NCI-H526 (cell line): ENCODE measurements at regions not wholly inside any gene's neighbourhood (a gene's known extent, or its start where the extent isn't known, plus 50 kb on each side); places are given as distances from the start of the nearest gene placed in this dataset.

ENCODE experiments used
- DNase-seq, 2 experiments: peaks; one replicate each; lab custom pipeline; 2025; lab: John Stamatoyannopoulos, UW

- DNase-seq = no peak
Observed at GRCh38 chr21:25329227-25329825, 278.0 kb downstream of the MRPL39 start.

- no peak for DNase-seq
Observed at GRCh38 chr21:25328736-25329135, 278.5 kb downstream of the MRPL39 start.

- DNase-seq = no peak
Observed at GRCh38 chr21:25326181-25326580, 281.1 kb downstream of the MRPL39 start.

- DNase-seq = no peak
Observed at GRCh38 chr21:25324666-25325065, 282.6 kb downstream of the MRPL39 start.

GRCh38 chr21:25323356-25323949 lies 283.8 kb downstream of the MRPL39 start:
- DNase-seq = no peak

- DNase-seq = no peak
Observed at GRCh38 chr21:25314247-25314646, 293.0 kb downstream of the MRPL39 start.

GRCh38 chr21:25313829-25314228 lies 293.5 kb downstream of the MRPL39 start:
- DNase-seq = peak in 1 of 2 experiments; percentile 6

- no peak for DNase-seq
Observed at GRCh38 chr21:25307489-25307888, 299.8 kb downstream of the MRPL39 start.

- DNase-seq = no peak
Observed at GRCh38 chr21:25304611-25305010, 302.7 kb downstream of the MRPL39 start.

- no peak for DNase-seq
Observed at GRCh38 chr21:25300632-25301031, 306.6 kb downstream of the MRPL39 start.

- no peak for DNase-seq
Observed at GRCh38 chr21:25298512-25299491, 308.5 kb downstream of the MRPL39 start.

- no peak for DNase-seq
Observed at GRCh38 chr21:25297117-25297516, 310.2 kb downstream of the MRPL39 start.

- no peak for DNase-seq
Observed at GRCh38 chr21:25296252-25296651, 311.0 kb downstream of the MRPL39 start.

GRCh38 chr21:25292396-25292795 lies 314.9 kb downstream of the MRPL39 start:
- DNase-seq = no peak

- peak in 1 of 2 experiments; percentile 3 for DNase-seq
Observed at GRCh38 chr21:25283720-25284119, 323.6 kb downstream of the MRPL39 start.

GRCh38 chr21:25281134-25281533 lies 326.1 kb downstream of the MRPL39 start:
- no peak for DNase-seq

GRCh38 chr21:25280061-25280460 lies 327.2 kb downstream of the MRPL39 start:
- DNase-seq = no peak

- DNase-seq = no peak
Observed at GRCh38 chr21:25273959-25274358, 333.3 kb downstream of the MRPL39 start.

- DNase-seq = no peak
Observed at GRCh38 chr21:25254491-25255174, 352.6 kb downstream of the MRPL39 start.

- no peak for DNase-seq
Observed at GRCh38 chr21:25246546-25246945, 360.7 kb downstream of the MRPL39 start.

- DNase-seq = no peak
Observed at GRCh38 chr21:25244735-25245134, 362.5 kb downstream of the MRPL39 start.

GRCh38 chr21:25243808-25244207 lies 363.5 kb downstream of the MRPL39 start:
- no peak for DNase-seq
